Stimulated activated CD4-positive, alpha-beta T cell treated with anti-CD3 and anti-CD28 coated beads, TNF-alpha, amount 100 ng/mL, for 1 hour (primary cell): ENCODE measurements at regions not wholly inside any gene's neighbourhood (a gene's known extent, or its start where the extent isn't known, plus 50 kb on each side); places are given as distances from the start of the nearest gene placed in this dataset.
"Not testable (repeated sequence)": the region's sequence is repeated elsewhere in the genome, so short reads cannot be mapped to it uniquely, and the experiment has no call there.

Experiments
- DNase-seq, 3 donors: peaks; one replicate each; pipeline ENCODE4 v3.0.0-alpha.2; 2020; ENCODE audit warnings: low read depth in 3 of 3, low spot score in 1 of 3

DNA sequence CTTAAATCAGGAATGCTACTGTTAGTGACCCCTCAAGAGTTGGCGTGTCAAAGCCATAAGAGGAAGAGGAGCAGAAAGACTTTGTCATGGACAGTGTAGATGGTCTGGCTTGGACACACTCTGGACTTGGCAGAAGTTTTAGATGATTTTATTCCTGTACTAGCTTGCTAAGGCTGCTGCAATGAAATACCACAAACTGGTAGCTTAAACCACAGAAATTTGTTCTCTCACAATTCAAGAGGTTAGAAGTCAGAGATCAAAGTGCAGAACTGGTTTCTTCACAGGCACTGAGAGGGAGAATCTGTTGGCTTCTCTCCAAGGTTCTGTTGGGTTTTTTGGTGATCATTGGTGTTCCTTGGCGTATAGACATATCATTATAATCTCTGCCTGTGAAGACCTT lies 869.8 kb upstream of the B3GALT2 start:
- DNase-seq, result no peak

DNA sequence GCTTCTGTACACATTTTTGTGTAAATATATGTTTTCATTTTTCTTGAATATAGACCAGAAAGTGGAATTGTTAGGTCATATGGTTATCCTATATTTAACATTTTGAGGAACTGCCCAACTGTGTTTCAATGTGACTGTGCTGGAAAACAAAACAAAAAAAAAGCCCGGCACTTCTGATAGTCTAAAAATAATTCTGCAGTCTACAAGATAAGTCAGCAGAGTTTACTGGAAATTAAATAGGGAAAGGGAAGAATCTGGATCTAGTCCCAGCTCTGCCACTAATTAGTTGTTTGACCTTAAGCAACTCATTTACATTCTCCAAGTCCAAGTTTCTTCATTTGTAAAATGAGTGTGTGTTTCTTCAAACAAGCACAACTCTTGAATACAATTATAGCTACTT lies 869.1 kb upstream of the B3GALT2 start:
- DNase-seq, result no peak

DNA sequence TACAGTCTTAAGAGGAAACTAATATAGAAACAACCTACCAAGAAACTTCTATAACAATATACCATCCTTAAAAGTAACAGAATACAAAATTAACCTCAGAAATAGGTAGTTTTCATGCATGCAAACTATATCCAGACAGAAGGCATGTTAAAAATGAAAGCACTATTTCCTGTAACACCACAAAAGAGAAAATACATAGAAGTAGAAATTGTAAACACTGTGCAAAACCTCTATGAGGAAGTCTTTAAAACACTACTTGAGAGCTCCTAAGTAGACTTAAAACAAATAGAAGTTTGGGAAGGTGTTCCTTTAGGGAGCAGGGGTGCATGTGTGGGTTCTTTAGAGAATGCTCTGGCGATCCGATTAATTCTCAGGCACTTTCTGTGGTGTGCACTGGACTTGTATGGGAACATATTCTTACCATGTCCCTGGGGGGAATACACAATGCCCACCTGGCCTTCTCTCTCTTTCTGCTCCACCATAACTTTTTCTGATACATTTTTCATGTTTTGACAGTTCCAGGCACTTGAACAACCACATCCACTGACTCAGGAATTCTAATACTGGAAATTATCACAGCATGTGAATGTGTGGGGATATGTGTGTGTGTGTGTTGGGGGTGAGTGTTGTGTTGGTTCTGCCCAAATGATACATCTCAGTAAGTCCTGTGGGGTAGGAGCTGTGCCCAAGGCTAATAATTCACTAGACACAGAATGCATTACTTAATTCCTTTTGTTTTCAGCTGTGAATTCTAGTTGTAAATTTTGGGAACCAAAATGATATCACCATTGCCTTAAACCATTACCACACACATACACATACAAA lies 866.3 kb upstream of the B3GALT2 start:
- no peak for DNase-seq

DNA sequence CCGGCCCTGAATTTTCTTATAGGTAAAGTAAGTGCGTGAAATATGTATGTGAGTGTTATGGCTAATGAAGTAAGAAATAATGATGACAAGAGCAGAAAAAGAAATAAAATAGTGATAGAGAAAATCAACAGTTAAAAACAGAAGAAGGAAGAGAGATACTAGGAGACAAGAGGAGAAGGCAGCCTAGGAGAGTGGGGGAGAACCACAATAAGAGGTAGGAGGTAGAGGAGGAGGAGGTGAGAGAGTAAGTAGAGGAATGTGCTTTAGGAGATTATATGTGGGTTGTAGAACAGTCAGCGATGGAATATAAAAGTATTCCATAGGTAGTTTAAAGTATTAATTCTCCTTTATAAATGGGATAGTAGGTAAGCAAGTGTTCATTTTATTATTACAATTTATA lies 861.5 kb upstream of the B3GALT2 start:
- no peak for DNase-seq

DNA sequence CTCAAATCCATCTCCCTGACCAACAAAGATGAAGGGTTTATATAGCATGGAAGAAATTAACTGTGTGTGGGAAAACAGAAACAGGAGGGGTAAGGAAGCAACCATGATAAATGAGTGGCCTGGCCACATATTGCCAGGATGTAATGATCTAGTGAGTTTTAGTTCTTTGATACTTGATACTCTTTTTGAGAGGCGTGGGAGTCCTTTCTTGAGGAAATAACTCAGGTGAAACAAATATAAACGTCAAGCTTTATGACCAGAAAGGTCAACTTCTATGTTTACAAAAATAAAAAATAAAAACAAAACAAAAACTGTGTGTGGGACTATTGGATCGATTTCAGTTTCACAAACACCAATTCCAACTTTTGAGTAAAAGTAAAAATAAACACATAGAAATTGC lies 860.8 kb upstream of the B3GALT2 start:
- no peak for DNase-seq

DNA sequence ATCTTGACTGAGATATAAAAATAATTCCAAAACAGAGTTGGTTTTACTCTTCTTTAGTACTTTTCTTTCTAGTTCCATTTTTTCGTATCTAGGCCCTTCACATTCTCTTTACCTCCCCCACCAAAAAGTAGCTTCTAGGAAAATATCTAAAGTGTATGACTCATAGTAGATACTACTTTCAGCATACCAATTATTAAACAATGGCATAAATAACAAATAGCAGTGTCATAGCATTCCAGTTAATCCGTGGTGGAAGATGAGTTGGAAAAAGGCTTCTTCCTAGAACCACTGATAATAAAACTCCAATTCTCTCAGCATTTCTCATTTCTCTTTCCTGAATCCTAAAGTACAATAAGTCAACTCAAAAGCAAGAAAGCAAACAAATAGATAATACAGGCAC lies 859.0 kb upstream of the B3GALT2 start:
- no peak for DNase-seq

DNA sequence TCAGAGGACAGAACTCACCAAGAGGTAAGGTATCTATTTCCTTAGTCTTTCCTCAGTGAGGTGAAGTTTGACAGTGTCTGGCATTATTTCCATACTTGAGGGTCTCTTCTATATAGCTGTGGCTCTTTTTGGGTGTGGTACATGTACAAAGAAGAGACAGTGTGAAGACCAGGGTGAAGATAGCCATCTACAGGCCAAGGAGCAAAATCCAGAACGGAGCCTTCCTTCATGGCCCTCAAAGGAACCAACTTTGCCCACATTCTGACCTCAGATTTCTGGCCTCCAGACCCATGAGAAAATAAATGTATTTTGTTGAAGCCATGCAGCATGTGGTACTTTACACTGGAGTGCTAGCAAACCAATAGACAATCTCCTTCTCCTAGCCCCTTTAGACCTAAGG lies 858.5 kb upstream of the B3GALT2 start:
- no peak for DNase-seq

DNA sequence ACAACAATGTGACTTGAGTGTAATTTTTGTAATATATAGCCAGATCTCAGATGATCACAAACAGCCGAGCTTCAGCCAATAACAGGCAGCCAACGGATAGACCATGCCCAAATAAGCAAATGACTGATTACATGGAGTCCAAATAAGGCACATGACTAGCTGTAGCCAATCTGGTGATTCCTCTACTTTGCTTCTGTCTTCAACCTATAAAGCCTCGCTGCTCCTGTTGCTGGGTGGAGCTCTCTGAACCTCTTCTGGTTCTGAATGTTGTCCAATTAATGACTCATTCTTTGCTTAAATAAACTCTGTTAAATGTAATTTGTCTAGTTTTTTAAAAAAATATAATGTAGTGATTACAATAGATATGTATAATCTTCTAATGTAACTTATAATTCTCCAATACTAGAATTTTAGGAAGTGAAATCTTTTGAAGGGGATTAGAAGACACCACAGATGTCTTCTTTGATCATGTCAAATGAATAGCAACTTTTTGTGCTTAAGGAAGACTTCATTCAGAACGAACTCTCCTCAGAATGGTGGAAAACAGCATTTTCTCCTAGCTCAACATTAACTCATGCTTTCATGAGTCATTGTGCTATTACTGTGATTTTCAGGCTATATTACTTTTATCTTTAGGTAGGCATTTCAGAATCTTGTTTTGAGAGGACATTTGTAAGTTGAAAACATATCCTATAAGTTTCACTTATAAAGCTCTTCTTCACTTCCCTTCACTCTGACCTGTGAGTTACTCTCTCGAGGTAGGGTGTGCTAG lies 857.8 kb upstream of the B3GALT2 start:
- DNase-seq, result no peak

DNA sequence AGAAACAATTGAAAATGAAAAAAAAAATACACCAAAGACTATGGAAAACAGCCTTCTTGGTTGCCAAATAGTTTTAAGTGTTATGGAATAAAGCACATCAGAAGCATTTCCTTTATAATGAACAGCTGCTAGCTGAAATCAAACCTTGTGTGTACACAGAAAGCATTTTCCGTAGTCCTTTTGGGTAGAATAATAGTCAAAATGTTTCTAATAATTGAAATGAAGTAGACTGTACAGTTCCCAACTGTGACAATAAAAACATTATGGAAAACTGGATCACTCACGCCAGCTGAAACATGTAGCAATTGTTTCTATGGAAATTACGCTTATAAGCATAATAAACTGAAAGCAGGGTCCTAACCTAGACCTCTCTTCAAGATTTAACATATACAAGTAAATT lies 856.3 kb upstream of the B3GALT2 start:
- no peak for DNase-seq

DNA sequence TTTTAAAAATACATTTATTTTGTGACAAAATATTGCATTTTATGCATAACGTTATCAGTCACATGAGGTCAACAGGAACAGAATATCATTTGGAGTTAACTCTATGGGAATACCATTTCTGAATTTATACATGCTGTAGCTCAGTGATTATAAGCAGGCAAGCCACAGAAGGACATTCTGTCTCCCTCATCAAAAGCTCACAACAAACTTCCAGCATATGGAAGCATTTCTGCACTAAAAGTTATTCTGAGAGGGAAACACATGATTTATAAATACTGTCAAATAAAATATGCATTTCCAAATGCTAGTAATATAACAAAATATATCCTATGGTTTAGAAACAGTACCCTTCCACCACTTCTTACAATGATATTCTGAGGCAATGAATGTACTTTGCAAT lies 854.1 kb upstream of the B3GALT2 start:
- DNase-seq, result no peak

DNA sequence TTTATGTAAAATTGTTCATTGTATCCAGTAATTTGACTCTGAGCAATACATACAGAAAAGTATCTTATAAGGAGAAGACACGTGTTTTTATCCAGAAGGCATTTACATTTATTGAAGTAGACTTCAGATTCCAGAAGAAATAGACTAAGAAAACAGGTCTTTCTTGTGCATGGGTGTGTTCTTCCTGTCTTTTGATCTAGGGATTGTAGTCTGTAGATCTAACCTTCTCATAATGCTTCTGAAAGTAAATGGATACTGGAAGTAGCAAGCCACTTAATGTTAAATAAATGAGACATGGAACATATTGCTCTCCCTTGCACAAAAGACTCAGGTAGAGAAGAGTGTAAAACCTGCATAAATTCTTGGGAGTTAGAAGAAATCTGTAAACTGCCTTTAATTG lies 853.2 kb upstream of the B3GALT2 start:
- no peak for DNase-seq

DNA sequence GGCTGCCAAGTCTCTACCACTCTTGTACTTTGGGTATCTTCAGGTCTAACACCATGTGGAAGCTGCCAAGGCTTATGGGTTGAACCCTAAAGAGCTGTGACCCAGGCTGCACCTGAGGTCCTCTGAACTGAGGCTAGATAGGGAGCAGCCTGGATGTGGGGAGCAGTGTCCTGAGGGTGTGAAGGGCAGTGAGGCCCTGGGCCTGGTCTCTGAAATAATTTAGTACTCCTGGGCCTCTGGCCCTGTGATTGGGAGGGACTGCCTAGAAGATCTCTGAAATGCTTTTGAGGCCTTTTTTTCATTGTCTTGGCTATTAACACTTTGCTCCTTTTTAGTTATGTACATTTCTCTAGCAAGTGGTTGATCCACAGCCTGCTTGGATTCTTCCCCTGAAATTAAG lies 847.2 kb upstream of the B3GALT2 start:
- no peak for DNase-seq

DNA sequence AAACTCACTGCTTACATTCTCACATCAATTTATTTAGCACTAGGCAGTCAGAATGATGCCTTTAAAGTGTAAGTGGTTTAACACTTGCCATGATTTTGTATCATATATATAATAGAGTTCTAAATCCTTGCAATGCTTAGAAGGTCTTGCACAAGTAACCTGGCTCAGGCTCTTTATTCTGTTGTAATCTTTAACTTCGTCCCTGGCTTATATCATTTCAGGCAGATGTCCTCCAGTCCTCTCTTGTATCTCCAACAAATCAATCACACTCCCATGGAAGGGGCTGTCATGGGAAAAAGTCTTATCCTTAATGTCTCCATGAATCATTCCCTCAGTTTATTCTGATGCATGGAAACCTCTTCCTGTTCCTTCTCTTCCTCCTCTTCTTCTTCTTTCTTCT lies 841.6 kb upstream of the B3GALT2 start:
- DNase-seq, result no peak

DNA sequence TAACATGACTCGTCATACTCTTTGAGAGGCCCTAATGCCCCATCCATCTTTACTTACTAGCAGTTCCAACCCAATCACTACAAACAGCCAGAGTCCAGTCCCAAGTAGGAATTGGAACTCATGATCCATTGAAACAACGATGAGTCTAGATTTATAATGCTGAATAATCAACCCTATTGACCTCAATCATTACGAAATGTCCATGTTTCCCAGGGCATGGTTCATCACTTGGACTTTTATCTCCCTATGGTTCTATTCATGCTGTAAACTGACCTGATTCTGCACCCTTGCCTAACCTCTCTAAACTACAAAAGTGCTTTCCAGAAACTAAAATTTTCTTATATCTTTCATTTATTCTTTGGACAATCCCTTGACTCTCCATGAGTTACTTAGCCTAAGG lies 840.0 kb upstream of the B3GALT2 start:
- no peak for DNase-seq

DNA sequence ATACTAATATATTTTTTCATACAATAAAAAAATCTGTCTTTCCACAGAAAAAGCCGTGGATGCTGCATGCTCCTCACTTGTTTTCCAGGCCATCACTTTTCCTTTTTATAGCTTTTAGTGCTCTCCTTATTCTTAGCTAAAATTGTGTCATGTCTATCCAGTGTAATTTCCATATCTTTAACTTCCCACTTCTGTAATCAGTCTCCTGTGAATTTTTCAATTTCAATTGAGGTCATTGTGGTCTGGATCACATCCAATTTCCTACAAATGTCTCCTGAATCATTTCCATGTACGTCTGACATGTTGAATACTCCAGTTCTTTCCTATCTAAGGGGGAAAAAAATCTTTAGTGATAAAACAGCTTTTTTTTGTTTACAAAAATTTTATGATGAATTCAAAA lies 838.2 kb upstream of the B3GALT2 start:
- no peak for DNase-seq

DNA sequence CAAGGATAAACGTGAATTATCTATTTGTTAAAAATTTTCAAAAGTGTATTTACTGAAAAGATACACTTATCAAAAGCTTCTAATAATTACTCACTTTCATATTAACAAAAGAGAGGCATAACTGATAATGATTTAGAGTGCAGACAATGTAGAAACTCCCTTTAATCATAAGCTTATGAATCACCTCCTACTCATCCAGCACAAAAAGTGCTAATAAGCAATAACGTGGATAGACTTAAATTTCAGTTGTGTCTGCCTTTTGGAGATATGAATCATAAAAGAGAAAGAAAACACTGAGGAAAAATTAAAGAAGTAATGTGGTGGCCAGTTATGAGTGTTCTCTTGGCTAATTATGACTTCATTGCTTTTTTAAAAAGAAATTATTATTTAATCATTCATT lies 827.6 kb upstream of the B3GALT2 start:
- no peak for DNase-seq

DNA sequence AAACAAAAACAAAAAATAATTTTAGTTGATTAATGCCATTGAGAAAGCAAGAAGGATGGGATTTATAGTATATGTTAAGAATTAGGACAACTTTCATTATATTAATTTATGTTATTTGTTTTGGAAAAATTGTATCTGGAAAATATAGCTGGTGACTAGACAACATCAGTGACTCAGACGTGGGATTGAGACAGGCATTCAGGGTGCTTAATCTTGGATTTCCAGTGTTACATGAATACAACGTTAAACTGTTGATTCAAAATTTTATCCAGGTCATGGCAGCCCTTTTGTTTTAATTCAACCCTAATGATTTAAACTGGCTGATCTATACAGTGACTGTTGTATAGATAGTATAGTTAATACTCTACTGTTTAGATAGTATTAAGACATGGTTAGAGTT lies 827.1 kb upstream of the B3GALT2 start:
- no peak for DNase-seq

DNA sequence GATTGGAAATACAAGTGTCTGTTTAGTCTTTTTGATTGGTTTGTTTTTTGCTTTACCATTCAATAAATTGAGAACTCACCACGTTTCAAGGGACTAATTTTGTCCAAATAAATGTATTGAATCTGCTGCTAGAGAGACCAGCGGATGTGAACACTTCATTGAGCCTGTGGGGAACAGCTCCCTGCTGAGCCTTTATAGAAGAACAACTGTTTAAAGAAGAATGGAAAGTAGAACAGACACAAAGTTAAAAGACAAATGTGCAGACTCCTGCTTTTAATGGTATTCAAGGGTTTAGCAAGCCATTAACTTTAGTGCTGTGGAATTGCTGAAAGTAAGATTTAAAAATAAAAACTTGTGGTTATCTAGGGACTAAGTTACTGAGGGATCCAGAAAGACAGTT lies 817.7 kb upstream of the B3GALT2 start:
- no peak for DNase-seq

DNA sequence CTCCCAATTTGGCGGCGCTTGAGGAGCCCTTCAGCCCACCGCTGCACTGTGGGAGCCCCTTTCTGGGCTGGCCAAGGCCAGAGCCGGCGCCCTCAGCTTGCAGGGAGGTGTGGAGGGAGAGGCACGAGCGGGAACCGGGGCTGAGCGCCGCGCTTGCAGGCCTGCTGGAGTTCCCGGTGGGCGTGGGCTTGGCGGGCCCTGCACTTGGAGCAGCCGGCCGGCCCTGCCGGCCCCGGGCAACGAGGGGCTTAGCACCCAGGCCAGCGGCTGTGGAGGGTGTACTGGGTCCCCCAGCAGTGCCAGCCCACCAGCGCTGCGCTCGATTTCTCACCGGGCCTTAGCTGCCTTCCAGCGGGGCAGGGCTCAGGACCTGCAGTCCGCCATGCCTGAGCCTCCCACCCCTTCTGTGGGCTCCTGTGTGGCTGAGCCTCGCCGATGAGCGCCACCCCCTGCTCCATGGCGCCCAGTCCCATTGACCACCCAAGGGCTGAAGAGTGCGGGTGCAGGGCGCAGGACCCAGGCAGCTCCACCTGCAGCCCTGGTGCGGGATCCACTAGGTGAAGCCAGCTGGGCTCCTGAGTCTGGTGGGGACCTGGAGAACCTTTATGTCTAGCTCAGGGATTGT lies 815.4 kb upstream of the B3GALT2 start:
- DNase-seq, result not testable (repeated sequence)

DNA sequence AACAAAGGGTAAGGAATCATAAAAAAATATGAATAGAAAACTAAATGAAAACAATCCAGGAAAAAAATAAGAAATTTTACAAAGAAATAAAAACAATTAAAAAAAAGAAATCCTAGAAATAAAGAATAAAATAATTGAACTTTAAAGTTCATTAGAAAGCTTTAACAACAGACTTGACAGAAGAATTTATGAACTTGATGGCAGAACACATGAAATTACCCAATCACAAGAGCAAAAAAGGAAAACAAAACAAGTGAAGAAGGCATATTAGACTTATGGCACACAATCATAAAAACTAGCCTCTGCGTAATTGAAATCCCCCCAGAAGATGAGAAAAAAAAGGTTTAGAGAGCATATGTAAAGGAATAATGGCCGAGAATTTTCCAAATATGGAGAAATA lies 802.5 kb upstream of the B3GALT2 start:
- DNase-seq, result no peak

DNA sequence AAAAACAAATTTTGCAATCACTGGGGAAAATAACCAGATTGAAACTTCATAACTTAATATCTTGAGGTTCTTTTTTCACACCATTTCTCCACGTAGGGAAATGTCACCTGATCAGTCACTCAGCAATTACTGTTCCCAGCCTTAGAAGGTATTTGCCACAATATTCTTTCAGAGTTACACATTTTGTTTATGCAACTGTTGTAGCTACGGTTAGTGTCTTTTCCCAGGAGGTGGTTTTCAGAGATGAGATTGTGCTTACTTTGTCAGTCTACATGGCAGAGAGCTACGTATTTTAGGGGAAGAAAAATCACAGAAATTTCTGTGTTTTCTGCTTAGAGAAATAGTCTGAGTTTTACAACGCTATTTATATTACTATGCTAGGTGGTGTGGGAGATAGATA lies 792.8 kb upstream of the B3GALT2 start:
- no peak for DNase-seq

DNA sequence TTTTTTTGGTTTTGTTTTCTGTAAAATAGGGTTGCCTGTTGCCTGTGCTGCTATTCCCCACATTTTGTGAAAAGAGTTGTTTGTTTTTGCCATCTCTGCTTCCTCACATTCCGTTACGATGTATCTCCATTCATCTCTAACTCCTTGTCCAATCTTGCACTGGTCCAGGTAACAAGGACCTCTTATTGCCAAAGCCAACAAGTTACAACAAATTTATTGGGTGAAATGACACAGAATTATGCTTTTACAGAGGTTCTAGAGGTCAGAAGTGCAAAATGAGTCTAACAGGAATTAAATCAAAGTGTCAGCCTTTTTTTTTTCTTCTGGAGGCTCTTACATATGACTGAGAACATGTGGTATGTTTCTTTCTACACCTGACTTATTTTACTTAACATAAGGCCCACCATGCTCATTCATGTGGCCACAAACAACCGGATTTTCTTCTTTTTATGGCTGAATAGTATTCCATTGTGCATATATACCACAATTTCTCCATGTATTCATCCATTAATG lies 787.9 kb upstream of the B3GALT2 start:
- no peak for DNase-seq
